Thyroid gland (tissue), 4 donors: ENCODE measurements at regions not wholly inside any gene's neighbourhood (a gene's known extent, or its start where the extent isn't known, plus 50 kb on each side); places are given as distances from the start of the nearest gene placed in this dataset.

Source experiments
- CTCF ChIP-seq, 6 experiments: fragments of 200-600 bp in 3 of 6; fragments of 450-650 bp in 3 of 6; sonication (generic) in 3 of 6; IDR thresholded peaks; one replicate each; pipeline ENCODE4 v1.5.1; 2016 to 2019; ENCODE audit warnings: antibody characterized with exemption in 6 of 6, mild to moderate bottlenecking in 2 of 6, inconsistent platforms in 1 of 6, moderate library complexity in 1 of 6
- POLR2A ChIP-seq, 2 donors: fragments of 450-650 bp; IDR thresholded peaks; one replicate each; pipeline ENCODE4 v1.6.1; 2017; ENCODE audit warnings: antibody characterized with exemption in 2 of 2, mild to moderate bottlenecking in 2 of 2, moderate library complexity in 1 of 2

GRCh38 chr4:20440170-20440569 is 188.5 kb downstream of the SLIT2 start:
- TF ChIP-seq POLR2A (IDR thresholded peaks at IDR 0.05) (no peak), CTCF (IDR thresholded peaks at IDR 0.05) (no peak)
